HG03378 (cell line): ENCODE measurements at regions not wholly inside any gene's neighbourhood (a gene's known extent, or its start where the extent isn't known, plus 50 kb on each side); places are given as distances from the start of the nearest gene placed in this dataset.
"Not testable (repeated sequence)": the region's sequence is repeated elsewhere in the genome, so short reads cannot be mapped to it uniquely, and the experiment has no call there.

ENCODE experiments used
- ATAC-seq: cut with Tn5 transposase; IDR thresholded peaks from one replicate; pipeline ENCODE4 v1.9.1; 2021; ENCODE audit warnings: mild to moderate bottlenecking, moderate library complexity; ENCODE audit not compliant: unreplicated experiment

- no peak for ATAC-seq
Observed at GRCh38 chr13:61989978-61990377, 574.3 kb upstream of the PCDH20 start.

GRCh38 chr13:61988810-61989209, 573.2 kb upstream of the PCDH20 start:
- ATAC-seq, result no peak

GRCh38 chr13:61975001-61975400, 559.4 kb upstream of the PCDH20 start:
- ATAC-seq, result no peak

GRCh38 chr13:61965756-61966155, 550.1 kb upstream of the PCDH20 start:
- ATAC-seq, result no peak

- no peak for ATAC-seq
Observed at GRCh38 chr13:61960981-61961380, 545.3 kb upstream of the PCDH20 start.

- ATAC-seq, result no peak
Observed at GRCh38 chr13:61954092-61954491, 538.4 kb upstream of the PCDH20 start.

- no peak for ATAC-seq
Observed at GRCh38 chr13:61950828-61951227, 535.2 kb upstream of the PCDH20 start.

- no peak for ATAC-seq
Observed at GRCh38 chr13:61944329-61944929, 528.8 kb upstream of the PCDH20 start.

GRCh38 chr13:61935710-61936109, 520.1 kb upstream of the PCDH20 start:
- ATAC-seq, result no peak

GRCh38 chr13:61927648-61928047, 512.0 kb upstream of the PCDH20 start:
- no peak for ATAC-seq

GRCh38 chr13:61918841-61919240, 503.2 kb upstream of the PCDH20 start:
- no peak for ATAC-seq

GRCh38 chr13:61916483-61916882, 500.8 kb upstream of the PCDH20 start:
- ATAC-seq, result no peak

GRCh38 chr13:61913183-61913582, 497.5 kb upstream of the PCDH20 start:
- no peak for ATAC-seq

GRCh38 chr13:61908906-61909615, 493.4 kb upstream of the PCDH20 start:
- ATAC-seq, result no peak

GRCh38 chr13:61905054-61905453, 489.4 kb upstream of the PCDH20 start:
- ATAC-seq, result no peak

GRCh38 chr13:61901946-61902541, 486.4 kb upstream of the PCDH20 start:
- ATAC-seq, result no peak

GRCh38 chr13:61900033-61900432, 484.4 kb upstream of the PCDH20 start:
- no peak for ATAC-seq

- no peak for ATAC-seq
Observed at GRCh38 chr13:61898207-61898606, 482.6 kb upstream of the PCDH20 start.

GRCh38 chr13:61891401-61891800, 475.8 kb upstream of the PCDH20 start:
- ATAC-seq, result no peak

GRCh38 chr13:61884830-61885229, 469.2 kb upstream of the PCDH20 start:
- ATAC-seq, result no peak

GRCh38 chr13:61880578-61881283, 465.1 kb upstream of the PCDH20 start:
- ATAC-seq, result no peak

GRCh38 chr13:61878565-61878964, 462.9 kb upstream of the PCDH20 start:
- ATAC-seq, result not testable (repeated sequence)
